ENCODE measurements at regions not wholly inside any gene's neighbourhood (a gene's known extent, or its start where the extent isn't known, plus 50 kb on each side); places are given as distances from the start of the nearest gene placed in this dataset.
A peak's percentile ranks its signal among the peaks of the same experiment; 100 is the strongest.

DNA sequence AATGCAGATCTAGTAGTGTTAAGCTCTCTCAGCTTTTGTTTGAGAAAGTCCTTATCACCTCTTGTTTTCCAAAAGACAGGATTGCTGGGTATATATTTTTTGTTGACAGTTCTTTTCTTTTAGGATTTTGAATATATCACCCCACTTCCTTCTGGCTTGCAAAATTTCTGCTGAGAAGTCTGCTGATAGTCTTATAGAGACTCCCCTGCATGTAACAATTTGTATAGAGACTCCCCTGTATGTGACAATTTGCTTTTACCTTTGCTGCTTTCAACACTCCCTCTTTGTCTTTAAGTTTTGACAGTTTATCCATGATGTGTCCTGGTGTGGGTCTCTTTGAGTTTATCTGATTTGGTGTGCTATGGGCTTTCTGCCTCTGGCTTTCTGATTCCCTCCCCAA is 115.0 kb upstream of the CCDC85A start:
- TF ChIP-seq CREM (CRISPR knock-in tag; IDR thresholded peaks at IDR 0.05) (no peak), ZNF317 (CRISPR knock-in tag; IDR thresholded peaks at IDR 0.05; ENCODE audit: borderline replicate concordance, low read depth) (peak; percentile 94)
- TF ChIP-seq, protein P1, sequence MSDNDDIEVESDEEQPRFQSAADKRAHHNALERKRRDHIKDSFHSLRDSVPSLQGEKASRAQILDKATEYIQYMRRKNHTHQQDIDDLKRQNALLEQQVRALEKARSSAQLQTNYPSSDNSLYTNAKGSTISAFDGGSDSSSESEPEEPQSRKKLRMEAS (CRISPR knock-in tag; IDR thresholded peaks at IDR 0.05), result no peak
- H3K27me3 Mint-ChIP-seq (ENCODE audit: low read depth), result peaks cover 4% of the 10 kb centered on the region
- peaks cover 14% of the 10 kb centered on the region for H3K36me3 Mint-ChIP-seq
- peaks cover 38% of the 10 kb centered on the region for H3K9me3 Mint-ChIP-seq
- H3K27ac Mint-ChIP-seq, result no peak overlapping the region
- no peak for DNase-seq (ENCODE audit: low spot score)
- ChIA-PET POLR2A (interaction anchor here (1.0 kb wide), 1 partner anchor 9 kb away, joined by 3 read pairs; no protein-coding TSS in a partner anchor), CTCF (no interaction called here)
- no peak overlapping the region for H3K4me3 Mint-ChIP-seq
- ATAC-seq, result no peak
- no peaks in the 10 kb centered on the region for H3K4me1 Mint-ChIP-seq

DNA sequence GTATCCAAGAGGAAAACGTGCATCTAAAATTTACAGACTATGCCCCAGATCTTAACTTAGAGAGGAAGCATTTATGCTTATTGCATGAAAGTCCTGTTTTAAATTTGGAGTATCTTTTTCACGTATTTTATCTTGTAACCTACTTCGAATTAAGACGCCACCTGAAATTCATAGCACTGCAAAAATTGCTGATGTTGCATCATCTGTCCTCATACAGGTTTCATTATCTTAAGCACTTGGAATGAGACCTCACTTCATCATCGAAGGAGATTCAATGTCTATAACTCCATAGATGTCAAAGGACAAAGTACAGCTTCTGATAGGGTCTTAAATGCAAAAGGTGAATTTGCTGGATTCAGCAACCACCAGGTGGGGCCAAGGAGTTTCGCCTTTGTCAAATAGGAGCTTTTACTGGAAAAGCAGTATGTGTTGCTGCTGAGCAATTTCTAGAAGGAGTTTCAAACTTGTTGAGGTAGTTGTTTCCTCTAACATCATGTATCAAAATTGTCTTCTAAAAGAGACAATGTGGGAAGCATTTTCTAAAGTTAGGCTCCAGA is 106.4 kb upstream of the CCDC85A start:
- peaks cover 16% of the 10 kb centered on the region for H3K9me3 Mint-ChIP-seq
- ChIA-PET POLR2A (interaction anchor here (0.7 to 1.1 kb wide), 3 partner anchors 8 to 53 kb away, joined by 3 read pairs; no protein-coding TSS in a partner anchor), CTCF (interaction anchor here (0.6 to 1.7 kb wide), 21 partner anchors 10 to 365 kb away, joined by 3 to 21 read pairs (median 4); partner anchors contain the start of gene CCDC85A)
- no peak overlapping the region for H3K4me3 Mint-ChIP-seq
- peak; percentile 80 for ATAC-seq
- no peaks in the 10 kb centered on the region for H3K4me1 Mint-ChIP-seq
- TF ChIP-seq ZNF263 (CRISPR knock-in tag; IDR thresholded peaks at IDR 0.05; ENCODE audit: low read depth) (no peak), PRRX2 (CRISPR knock-in tag; IDR thresholded peaks at IDR 0.05) (no peak), FOXP1 (CRISPR knock-in tag; IDR thresholded peaks at IDR 0.05; ENCODE audit: borderline replicate concordance) (no peak), JUN (CRISPR knock-in tag; IDR thresholded peaks at IDR 0.05) (no peak), ZNF219 (CRISPR knock-in tag; IDR thresholded peaks at IDR 0.05; ENCODE audit: borderline replicate concordance) (no peak)
- TF ChIP-seq, protein P2, sequence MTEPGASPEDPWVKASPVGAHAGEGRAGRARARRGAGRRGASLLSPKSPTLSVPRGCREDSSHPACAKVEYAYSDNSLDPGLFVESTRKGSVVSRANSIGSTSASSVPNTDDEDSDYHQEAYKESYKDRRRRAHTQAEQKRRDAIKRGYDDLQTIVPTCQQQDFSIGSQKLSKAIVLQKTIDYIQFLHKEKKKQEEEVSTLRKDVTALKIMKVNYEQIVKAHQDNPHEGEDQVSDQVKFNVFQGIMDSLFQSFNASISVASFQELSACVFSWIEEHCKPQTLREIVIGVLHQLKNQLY (CRISPR knock-in tag; IDR thresholded peaks at IDR 0.05), result no peak
- TF ChIP-seq, protein P3, sequence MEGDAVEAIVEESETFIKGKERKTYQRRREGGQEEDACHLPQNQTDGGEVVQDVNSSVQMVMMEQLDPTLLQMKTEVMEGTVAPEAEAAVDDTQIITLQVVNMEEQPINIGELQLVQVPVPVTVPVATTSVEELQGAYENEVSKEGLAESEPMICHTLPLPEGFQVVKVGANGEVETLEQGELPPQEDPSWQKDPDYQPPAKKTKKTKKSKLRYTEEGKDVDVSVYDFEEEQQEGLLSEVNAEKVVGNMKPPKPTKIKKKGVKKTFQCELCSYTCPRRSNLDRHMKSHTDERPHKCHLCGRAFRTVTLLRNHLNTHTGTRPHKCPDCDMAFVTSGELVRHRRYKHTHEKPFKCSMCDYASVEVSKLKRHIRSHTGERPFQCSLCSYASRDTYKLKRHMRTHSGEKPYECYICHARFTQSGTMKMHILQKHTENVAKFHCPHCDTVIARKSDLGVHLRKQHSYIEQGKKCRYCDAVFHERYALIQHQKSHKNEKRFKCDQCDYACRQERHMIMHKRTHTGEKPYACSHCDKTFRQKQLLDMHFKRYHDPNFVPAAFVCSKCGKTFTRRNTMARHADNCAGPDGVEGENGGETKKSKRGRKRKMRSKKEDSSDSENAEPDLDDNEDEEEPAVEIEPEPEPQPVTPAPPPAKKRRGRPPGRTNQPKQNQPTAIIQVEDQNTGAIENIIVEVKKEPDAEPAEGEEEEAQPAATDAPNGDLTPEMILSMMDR (IDR thresholded peaks at IDR 0.05), result peak; percentile 28; the same call in 1 of the 2 replicates
- TF ChIP-seq, protein P4, sequence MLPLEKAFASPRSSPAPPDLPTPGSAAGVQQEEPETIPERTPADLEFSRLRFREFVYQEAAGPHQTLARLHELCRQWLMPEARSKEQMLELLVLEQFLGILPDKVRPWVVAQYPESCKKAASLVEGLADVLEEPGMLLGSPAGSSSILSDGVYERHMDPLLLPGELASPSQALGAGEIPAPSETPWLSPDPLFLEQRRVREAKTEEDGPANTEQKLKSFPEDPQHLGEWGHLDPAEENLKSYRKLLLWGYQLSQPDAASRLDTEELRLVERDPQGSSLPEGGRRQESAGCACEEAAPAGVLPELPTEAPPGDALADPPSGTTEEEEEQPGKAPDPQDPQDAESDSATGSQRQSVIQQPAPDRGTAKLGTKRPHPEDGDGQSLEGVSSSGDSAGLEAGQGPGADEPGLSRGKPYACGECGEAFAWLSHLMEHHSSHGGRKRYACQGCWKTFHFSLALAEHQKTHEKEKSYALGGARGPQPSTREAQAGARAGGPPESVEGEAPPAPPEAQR (CRISPR knock-in tag; IDR thresholded peaks at IDR 0.05), result no peak
- TF ChIP-seq, protein P5, sequence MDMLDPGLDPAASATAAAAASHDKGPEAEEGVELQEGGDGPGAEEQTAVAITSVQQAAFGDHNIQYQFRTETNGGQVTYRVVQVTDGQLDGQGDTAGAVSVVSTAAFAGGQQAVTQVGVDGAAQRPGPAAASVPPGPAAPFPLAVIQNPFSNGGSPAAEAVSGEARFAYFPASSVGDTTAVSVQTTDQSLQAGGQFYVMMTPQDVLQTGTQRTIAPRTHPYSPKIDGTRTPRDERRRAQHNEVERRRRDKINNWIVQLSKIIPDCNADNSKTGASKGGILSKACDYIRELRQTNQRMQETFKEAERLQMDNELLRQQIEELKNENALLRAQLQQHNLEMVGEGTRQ (CRISPR knock-in tag; IDR thresholded peaks at IDR 0.05), result no peak
- H3K36me3 Mint-ChIP-seq, result no peaks in the 10 kb centered on the region
- H3K27ac Mint-ChIP-seq, result no peak overlapping the region
- no peaks in the 10 kb centered on the region; the same call in 1 of the 2 replicates for H3K27me3 Mint-ChIP-seq (ENCODE audit: low read depth)
- peak; percentile 63 for DNase-seq (ENCODE audit: low spot score)

DNA sequence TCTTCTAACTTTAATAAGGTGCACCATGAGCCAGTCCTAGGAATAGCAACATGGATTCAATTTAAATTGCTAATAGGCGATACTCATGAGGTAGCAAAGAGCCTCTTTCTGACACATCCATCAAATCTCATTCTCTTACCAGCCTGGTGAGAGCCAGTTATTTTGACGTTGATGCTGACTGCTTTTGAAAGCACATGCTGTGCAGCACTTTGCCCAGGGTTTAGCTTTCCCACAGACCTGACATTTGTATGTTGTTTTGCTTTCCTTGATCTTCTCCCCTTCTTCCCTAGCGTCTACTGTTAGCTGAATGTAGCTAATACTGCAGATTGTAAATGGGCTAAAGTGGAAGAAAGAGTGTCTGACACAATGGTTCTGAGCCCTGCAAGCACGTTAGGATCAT is 101.1 kb upstream of the CCDC85A start:
- Mint-ChIP-seq H3K9me3 (peaks cover 16% of the 10 kb centered on the region), H3K4me3 (no peak overlapping the region), H3K27ac (no peak overlapping the region), H3K4me1 (peaks cover 2% of the 10 kb centered on the region; the same call in 1 of the 2 replicates), H3K36me3 (no peaks in the 10 kb centered on the region), H3K27me3 (ENCODE audit: low read depth) (no peaks in the 10 kb centered on the region)
- ATAC-seq (no peak), DNase-seq (ENCODE audit: low spot score) (no peak)
- ChIA-PET CTCF (no interaction called here), POLR2A (no interaction called here)
- TF ChIP-seq, protein P2 (CRISPR knock-in tag; IDR thresholded peaks at IDR 0.05), result no peak
- TF ChIP-seq ATF1 (CRISPR knock-in tag; IDR thresholded peaks at IDR 0.05), result no peak
- TF ChIP-seq, protein P6, sequence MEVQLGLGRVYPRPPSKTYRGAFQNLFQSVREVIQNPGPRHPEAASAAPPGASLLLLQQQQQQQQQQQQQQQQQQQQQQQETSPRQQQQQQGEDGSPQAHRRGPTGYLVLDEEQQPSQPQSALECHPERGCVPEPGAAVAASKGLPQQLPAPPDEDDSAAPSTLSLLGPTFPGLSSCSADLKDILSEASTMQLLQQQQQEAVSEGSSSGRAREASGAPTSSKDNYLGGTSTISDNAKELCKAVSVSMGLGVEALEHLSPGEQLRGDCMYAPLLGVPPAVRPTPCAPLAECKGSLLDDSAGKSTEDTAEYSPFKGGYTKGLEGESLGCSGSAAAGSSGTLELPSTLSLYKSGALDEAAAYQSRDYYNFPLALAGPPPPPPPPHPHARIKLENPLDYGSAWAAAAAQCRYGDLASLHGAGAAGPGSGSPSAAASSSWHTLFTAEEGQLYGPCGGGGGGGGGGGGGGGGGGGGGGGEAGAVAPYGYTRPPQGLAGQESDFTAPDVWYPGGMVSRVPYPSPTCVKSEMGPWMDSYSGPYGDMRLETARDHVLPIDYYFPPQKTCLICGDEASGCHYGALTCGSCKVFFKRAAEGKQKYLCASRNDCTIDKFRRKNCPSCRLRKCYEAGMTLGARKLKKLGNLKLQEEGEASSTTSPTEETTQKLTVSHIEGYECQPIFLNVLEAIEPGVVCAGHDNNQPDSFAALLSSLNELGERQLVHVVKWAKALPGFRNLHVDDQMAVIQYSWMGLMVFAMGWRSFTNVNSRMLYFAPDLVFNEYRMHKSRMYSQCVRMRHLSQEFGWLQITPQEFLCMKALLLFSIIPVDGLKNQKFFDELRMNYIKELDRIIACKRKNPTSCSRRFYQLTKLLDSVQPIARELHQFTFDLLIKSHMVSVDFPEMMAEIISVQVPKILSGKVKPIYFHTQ (CRISPR knock-in tag; IDR thresholded peaks at IDR 0.05), result no peak
- TF ChIP-seq ZNF416 (CRISPR knock-in tag; IDR thresholded peaks at IDR 0.05), result no peak
- TF ChIP-seq MXD4 (CRISPR knock-in tag; IDR thresholded peaks at IDR 0.05; ENCODE audit: borderline replicate concordance), result no peak
- TF ChIP-seq, protein P7, sequence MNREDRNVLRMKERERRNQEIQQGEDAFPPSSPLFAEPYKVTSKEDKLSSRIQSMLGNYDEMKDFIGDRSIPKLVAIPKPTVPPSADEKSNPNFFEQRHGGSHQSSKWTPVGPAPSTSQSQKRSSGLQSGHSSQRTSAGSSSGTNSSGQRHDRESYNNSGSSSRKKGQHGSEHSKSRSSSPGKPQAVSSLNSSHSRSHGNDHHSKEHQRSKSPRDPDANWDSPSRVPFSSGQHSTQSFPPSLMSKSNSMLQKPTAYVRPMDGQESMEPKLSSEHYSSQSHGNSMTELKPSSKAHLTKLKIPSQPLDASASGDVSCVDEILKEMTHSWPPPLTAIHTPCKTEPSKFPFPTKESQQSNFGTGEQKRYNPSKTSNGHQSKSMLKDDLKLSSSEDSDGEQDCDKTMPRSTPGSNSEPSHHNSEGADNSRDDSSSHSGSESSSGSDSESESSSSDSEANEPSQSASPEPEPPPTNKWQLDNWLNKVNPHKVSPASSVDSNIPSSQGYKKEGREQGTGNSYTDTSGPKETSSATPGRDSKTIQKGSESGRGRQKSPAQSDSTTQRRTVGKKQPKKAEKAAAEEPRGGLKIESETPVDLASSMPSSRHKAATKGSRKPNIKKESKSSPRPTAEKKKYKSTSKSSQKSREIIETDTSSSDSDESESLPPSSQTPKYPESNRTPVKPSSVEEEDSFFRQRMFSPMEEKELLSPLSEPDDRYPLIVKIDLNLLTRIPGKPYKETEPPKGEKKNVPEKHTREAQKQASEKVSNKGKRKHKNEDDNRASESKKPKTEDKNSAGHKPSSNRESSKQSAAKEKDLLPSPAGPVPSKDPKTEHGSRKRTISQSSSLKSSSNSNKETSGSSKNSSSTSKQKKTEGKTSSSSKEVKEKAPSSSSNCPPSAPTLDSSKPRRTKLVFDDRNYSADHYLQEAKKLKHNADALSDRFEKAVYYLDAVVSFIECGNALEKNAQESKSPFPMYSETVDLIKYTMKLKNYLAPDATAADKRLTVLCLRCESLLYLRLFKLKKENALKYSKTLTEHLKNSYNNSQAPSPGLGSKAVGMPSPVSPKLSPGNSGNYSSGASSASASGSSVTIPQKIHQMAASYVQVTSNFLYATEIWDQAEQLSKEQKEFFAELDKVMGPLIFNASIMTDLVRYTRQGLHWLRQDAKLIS (CRISPR knock-in tag; IDR thresholded peaks at IDR 0.05; ENCODE audit: borderline replicate concordance), result no peak
- no peak for TF ChIP-seq MYBL2 (CRISPR knock-in tag; IDR thresholded peaks at IDR 0.05)
